ENCODE measurements at regions not wholly inside any gene's neighbourhood (a gene's known extent, or its start where the extent isn't known, plus 50 kb on each side); places are given as distances from the start of the nearest gene placed in this dataset.
"Not testable (repeated sequence)": the region's sequence is repeated elsewhere in the genome, so short reads cannot be mapped to it uniquely, and the experiment has no call there.

DNA sequence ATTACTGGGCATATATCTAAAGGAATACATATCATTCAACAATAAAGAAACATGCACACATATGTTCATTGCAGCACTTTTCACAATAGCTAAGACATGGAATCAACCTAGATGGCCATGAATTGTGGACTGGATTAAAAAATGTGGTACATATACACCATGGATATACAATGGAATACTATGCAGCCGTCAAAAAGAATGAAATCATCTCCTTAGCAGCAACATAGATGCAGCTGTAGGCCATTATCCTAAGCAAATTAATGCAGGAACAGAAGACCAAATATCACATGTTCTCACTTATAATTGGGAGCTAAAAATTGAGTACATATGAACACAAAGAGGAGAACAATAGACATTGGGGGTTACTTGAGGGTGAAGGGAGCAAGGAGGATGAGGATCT, 175.6 kb downstream of the POLR1F start:
- no peak for DNase-seq

DNA sequence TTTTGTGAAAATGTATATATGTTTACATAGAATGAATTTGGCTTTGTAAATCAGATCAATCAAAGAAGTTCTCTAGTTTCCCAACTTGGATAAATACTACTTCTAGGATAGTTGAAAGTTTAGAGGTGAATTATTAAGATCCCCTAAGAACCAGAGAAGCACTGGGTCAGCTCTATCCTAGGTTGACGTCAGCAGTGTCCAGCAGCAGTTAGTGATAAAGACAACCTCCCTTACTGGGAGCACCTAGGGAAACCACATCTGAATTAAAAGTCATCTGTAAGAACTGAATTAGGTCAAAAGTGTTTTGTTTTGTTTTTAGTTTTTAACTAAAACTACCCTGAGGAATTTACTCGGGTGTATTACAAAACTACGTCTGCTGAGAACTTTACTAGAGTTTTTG, 178.0 kb downstream of the POLR1F start:
- no peak for DNase-seq

- DNase-seq, result no peak
Measured at GRCh38 chr7:19530261-19530660, 178.6 kb downstream of the POLR1F start.

GRCh38 chr7:19526639-19527038, 182.2 kb downstream of the POLR1F start:
- DNase-seq, result no peak

DNA sequence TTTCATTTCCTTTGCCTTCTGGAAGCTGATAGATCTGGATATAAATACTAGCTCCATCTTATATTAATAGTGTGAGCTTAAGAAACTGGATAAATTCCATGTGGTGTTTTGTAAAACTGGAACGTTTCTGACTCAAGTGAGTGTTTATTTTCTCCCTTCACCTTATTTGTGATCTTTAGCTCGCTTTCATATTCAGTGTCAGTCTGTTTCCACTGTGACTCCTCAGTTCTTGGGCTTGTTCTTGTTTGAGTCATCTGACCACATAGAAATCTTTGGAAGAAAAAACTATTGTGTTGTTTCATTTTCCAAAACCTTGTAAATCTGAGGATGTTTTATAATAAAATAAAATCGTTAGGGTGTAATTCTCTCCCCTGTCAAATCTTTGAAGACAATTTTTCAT, 186.4 kb downstream of the POLR1F start:
- no peak for DNase-seq

GRCh38 chr7:19520392-19520791, 188.4 kb downstream of the POLR1F start:
- no peak for DNase-seq

DNA sequence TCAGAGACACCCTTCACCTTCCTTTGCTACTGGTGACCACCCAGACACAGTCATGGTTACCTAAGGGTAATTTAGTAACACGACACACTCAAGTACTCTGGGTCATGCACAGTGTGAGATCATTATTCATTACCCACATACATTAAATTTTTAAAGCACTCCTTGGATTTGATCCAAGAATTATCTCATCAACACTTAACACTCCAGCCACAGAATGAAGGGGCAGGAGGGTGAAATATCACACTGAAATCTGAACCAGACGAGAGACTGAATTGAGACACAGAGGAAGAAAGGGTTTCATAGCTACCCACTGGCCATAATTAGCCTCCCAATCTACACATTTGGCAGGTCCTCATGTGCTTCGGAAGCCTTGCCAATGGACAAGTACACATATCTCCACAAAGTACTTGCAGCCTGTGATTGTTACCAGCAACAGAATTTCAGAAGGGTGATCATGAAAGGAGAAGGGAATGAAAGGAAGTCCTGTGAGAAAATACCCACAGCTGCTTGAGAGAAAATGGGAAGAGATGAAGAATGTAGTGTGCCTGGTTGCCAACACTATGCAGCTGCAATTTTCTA, 189.3 kb downstream of the POLR1F start:
- no peak for DNase-seq

DNA sequence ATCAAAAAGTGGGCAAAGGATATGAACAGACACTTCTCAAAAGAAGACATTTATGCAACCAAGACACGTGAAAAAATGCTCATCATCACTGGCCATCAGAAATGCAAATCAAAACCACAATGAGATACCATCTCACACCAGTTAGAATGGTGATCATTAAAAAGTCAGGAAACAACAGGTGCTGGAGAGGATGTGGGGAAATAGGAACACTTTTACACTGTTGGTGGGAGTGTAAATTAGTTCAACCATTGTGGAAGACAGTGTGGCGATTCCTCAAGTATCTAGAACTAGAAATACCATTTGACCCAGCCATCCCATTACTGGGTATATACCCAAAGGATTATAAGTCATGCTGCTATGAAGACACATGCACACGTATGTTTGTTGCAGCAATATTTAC, 191.3 kb downstream of the POLR1F start:
- DNase-seq, result not testable (repeated sequence)

DNA sequence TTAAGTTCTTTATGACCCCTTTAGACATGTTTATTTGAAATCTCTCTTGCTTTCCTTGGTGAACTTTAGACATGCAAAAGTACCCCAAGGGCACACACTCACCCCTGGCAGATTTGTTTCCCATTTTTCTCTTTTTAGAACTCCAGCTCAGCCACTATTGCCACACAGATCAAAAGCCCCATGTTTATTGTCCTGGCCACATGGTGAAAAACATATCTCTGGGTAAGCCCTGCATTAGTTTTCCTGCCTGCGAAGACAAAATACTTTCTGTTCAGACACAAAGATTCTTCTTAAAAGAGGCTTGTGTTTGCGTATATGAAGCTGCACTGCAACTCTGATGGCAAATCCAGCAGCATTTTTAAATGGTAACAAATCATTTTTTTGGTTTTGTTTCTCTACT, 200.0 kb downstream of the POLR1F start:
- no peak for DNase-seq

- no peak for DNase-seq
Measured at GRCh38 chr7:19508124-19508523, 200.7 kb downstream of the POLR1F start.

DNA sequence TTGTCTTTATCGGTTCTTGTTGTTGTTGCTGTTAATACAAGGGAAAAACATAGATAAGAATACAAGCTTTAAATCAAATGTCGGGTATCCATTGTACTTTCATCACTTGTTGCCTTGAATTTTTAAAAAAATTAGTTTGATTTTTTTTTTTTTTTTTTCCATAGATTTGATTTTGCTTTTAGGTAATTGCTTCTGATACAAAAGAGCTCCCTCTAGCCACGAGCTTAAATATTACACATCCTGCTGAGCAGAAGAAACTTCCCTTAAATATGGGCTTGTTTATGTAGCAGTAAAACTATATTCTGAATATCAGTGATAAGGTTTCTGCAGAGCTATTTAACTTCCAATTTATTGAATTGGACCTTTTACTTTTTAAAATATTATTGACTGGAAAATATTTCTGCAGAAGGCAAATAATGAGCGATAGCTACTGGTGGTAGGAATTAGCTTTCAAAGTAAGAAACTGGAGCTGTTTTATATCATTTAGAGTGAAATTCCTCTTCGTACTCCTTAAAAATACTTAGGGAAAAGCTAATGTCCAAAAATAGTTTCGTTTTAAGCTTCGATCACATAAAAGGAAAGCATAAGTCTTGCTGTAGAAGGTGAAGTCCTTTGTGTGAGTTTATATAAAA, 216.9 kb downstream of the POLR1F start:
- peak; percentile 3 for DNase-seq

- no peak for DNase-seq
Measured at GRCh38 chr7:19491371-19491770, 217.5 kb downstream of the POLR1F start.

GRCh38 chr7:19489162-19489820, 219.5 kb downstream of the POLR1F start:
- no peak for DNase-seq

DNA sequence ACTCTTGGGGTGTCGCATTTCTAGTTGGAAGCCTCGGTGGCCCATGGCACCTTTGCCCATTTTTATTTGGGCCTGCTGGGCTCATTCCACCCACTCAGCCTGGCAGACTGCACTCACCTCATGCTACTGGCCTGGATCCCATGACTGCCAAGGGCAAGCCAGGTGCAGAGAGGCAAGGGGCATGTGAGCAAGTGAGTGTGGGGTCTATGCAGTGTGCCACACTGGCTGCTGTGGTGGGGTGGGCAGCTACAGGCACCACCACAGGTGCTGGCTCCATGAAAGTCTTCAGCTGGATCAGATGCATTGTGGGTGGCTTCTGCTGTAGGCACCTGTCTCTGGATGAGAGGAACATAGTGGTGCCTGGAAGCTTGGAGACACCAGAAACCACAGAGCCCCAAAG, 220.8 kb downstream of the POLR1F start:
- DNase-seq, result no peak

DNA sequence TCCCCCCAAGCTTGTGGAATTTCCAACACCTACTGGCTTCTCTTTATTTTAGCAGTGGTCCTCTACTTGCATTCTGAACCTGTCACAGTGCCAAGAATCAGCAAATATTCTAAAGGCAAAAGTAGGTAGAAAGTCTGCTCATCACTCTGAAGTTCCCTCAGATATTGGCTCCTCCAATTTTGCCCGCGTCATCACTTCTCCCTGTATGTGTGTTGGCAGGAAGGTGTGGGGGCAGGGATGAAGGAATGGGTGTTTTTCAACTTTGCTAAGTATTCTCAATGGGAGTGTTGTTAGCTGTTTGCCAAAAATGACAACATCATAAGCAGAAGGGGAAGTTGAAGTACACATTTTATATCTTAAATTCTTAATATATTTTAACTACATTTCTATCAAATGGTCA, 226.2 kb downstream of the POLR1F start:
- DNase-seq, result no peak

- DNase-seq, result no peak
Measured at GRCh38 chr7:19480383-19480782, 228.5 kb downstream of the POLR1F start.

- DNase-seq, result peak; percentile 9
Measured at GRCh38 chr7:19470031-19470430, 238.8 kb downstream of the POLR1F start.

GRCh38 chr7:19465861-19466260, 243.0 kb downstream of the POLR1F start:
- no peak for DNase-seq

DNA sequence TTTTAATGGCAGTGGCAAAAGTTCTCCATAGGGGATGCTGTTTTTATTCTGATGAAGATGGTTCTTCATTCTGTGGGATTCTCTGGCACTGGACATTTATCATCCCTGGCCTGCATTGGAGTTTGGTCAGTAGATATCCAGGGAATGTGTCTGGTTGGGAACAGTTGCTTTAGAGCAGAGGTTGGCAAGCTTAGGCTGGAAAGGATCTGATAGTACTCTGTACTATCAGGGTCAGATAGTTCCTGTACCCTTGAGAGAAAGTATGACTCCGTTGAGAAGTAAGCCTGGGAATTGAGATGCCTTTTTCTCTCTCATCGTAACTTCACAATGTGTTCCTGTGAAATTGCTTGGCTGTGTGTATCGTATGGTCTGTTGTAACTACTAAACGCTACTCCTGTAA, 244.1 kb downstream of the POLR1F start:
- DNase-seq, result no peak

DNA sequence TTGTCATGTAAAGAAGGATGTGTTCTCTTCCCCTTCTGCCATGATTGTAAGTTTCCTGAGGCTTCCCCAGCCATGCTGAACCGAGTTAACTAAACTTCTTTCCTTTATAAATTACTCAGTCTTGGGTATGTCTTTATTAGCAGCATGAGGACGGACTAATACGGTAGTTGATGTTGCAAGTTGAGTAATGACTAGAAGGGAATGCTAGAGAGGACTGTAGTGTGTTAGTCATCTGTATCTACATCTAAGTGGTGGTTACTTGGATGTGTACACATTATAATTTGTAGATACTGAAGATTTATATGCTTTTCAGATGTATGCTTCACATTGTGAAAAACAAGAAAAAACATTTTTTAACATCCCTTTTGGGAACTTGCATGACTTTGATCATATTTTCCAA, 244.6 kb downstream of the POLR1F start:
- no peak for DNase-seq

GRCh38 chr7:19463581-19463980, 245.3 kb downstream of the POLR1F start:
- DNase-seq, result no peak

DNA sequence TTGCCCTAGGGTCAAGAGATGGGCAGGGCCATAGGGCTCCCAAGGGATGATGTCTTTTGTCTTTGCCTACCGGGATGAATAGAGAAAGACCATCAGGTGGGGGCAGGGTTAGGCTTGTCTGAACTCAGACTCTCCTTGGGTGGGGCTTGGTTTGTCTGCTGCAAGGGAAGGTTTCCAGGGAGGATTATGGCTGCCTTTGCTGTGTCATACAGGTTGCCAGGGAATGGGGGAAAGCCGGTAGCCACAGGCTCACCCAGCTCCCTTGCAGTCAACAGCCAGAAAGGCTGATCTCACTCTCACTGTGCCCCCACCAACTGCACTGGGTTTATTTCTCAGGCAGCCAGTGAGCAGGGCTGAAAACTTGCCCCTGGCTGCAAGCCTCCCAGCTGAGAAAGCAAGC, 253.2 kb downstream of the POLR1F start:
- no peak for DNase-seq

DNA sequence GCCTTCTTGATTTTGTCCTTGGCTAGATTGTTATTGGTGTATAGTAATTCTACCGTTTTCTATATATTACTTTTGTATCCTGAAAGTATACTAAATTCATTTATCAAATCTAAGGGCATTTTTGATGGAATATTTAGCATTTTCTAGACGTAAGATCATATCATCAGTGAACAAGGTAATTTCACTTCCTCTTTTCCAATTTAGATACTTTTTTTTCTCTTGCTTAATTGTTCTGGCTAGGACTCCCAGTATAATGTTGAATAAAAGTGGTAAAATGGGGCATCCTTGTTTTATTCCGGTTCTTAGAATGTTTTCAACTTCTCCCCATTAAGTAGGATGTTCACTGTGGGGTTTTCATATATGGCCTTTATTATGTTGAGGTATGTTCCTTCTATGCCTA, 260.7 kb downstream of the POLR1F start:
- no peak for DNase-seq
